ENCODE measurements at regions not wholly inside any gene's neighbourhood (a gene's known extent, or its start where the extent isn't known, plus 50 kb on each side); places are given as distances from the start of the nearest gene placed in this dataset.

GRCh38 chr13:99642006-99642405 is 140.7 kb downstream of the TM9SF2 start:
- TF ChIP-seq POLR2AphosphoS5 (IDR thresholded peaks at IDR 0.05): no peak
- TF ChIP-seq CTCF (IDR thresholded peaks at IDR 0.05): no peak
- no peak for TF ChIP-seq EP300 (IDR thresholded peaks at IDR 0.05)
- 93 to 96% (median 96%) methylated on average over 4 of the region's 4 CpGs for WGBS, 5 donors
- no peak for DNase-seq
- Histone ChIP-seq H3K27me3 (no peaks in the 10 kb centered on the region), H3K4me1 (no peaks in the 10 kb centered on the region), H3K27ac (no peak overlapping the region), H3K36me3 (no peaks in the 10 kb centered on the region), H3K9me3 (no peaks in the 10 kb centered on the region), H3K4me3 (no peak overlapping the region)
- intact Hi-C loops (cut with DNase I; ENCODE audit: low total_unique reads): no loop called here

GRCh38 chr13:99640260-99640659 is 139.0 kb downstream of the TM9SF2 start:
- TF ChIP-seq POLR2AphosphoS5 (IDR thresholded peaks at IDR 0.05): no peak
- TF ChIP-seq CTCF (IDR thresholded peaks at IDR 0.05): no peak
- TF ChIP-seq EP300 (IDR thresholded peaks at IDR 0.05): no peak
- TF ChIP-seq POLR2A (IDR thresholded peaks at IDR 0.05): no peak
- intact Hi-C loops (cut with DNase I; ENCODE audit: low total_unique reads): no loop called here
- H3K4me3 ChIP-seq: no peak overlapping the region
- no peak for DNase-seq
- no peaks in the 10 kb centered on the region for H3K9me3 ChIP-seq
- no peaks in the 10 kb centered on the region for H3K27me3 ChIP-seq
- 38 to 63% (median 56%) methylated on average over 3 of the region's 3 CpGs for WGBS, 5 donors
- H3K36me3 ChIP-seq: no peaks in the 10 kb centered on the region
- no peak overlapping the region for H3K27ac ChIP-seq
- no peaks in the 10 kb centered on the region for H3K4me1 ChIP-seq

- Histone ChIP-seq H3K27ac (no peak overlapping the region), H3K4me1 (no peaks in the 10 kb centered on the region), H3K27me3 (no peaks in the 10 kb centered on the region), H3K9me3 (no peaks in the 10 kb centered on the region), H3K4me3 (no peak overlapping the region), H3K36me3 (no peaks in the 10 kb centered on the region)
- 85 to 92% (median 86%) methylated on average over 4 of the region's 4 CpGs for WGBS, 5 donors
- no peak for DNase-seq
- TF ChIP-seq POLR2AphosphoS5 (IDR thresholded peaks at IDR 0.05) (no peak), EP300 (IDR thresholded peaks at IDR 0.05) (no peak), CTCF (IDR thresholded peaks at IDR 0.05) (no peak), POLR2A (IDR thresholded peaks at IDR 0.05) (no peak)
- intact Hi-C loops (cut with DNase I; ENCODE audit: low total_unique reads): no loop called here
These were observed 137.9 kb downstream of the TM9SF2 start for GRCh38 chr13:99639126-99639525.

- WGBS, 5 donors: 93 to 97% (median 94%) methylated on average over 7 of the region's 7 CpGs
- intact Hi-C loops (cut with DNase I; ENCODE audit: low total_unique reads): no loop called here
- H3K9me3 ChIP-seq: peaks cover 0 to 7% (median 3%) of the 10 kb centered on the region in 4 donors
- H3K27me3 ChIP-seq: no peaks in the 10 kb centered on the region
- no peak for DNase-seq
- H3K4me1 ChIP-seq: no peaks in the 10 kb centered on the region
- H3K27ac ChIP-seq: no peak overlapping the region
- no peak overlapping the region for H3K4me3 ChIP-seq
- TF ChIP-seq POLR2AphosphoS5 (IDR thresholded peaks at IDR 0.05) (no peak), POLR2A (IDR thresholded peaks at IDR 0.05) (no peak), EP300 (IDR thresholded peaks at IDR 0.05) (no peak), CTCF (IDR thresholded peaks at IDR 0.05) (no peak)
- no peaks in the 10 kb centered on the region for H3K36me3 ChIP-seq
These were observed 135.6 kb downstream of the TM9SF2 start for GRCh38 chr13:99636728-99637353.
